ENCODE measurements at regions not wholly inside any gene's neighbourhood (a gene's known extent, or its start where the extent isn't known, plus 50 kb on each side); places are given as distances from the start of the nearest gene placed in this dataset.

GRCh38 chr4:159414305-159414704 lies 311.4 kb downstream of the RAPGEF2 start:
- TF ChIP-seq, protein P1, sequence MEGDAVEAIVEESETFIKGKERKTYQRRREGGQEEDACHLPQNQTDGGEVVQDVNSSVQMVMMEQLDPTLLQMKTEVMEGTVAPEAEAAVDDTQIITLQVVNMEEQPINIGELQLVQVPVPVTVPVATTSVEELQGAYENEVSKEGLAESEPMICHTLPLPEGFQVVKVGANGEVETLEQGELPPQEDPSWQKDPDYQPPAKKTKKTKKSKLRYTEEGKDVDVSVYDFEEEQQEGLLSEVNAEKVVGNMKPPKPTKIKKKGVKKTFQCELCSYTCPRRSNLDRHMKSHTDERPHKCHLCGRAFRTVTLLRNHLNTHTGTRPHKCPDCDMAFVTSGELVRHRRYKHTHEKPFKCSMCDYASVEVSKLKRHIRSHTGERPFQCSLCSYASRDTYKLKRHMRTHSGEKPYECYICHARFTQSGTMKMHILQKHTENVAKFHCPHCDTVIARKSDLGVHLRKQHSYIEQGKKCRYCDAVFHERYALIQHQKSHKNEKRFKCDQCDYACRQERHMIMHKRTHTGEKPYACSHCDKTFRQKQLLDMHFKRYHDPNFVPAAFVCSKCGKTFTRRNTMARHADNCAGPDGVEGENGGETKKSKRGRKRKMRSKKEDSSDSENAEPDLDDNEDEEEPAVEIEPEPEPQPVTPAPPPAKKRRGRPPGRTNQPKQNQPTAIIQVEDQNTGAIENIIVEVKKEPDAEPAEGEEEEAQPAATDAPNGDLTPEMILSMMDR (IDR thresholded peaks at IDR 0.05): no peak
- no peak for TF ChIP-seq EZH2 (IDR thresholded peaks at IDR 0.05; ENCODE audit: borderline replicate concordance, insufficient read depth, low read depth, low read length, poor library complexity, severe bottlenecking)

Measured in B cell (primary cell).